Fibroblast of pulmonary artery (primary cell): ENCODE measurements at regions not wholly inside any gene's neighbourhood (a gene's known extent, or its start where the extent isn't known, plus 50 kb on each side); places are given as distances from the start of the nearest gene placed in this dataset.
"Not testable (repeated sequence)": the region's sequence is repeated elsewhere in the genome, so short reads cannot be mapped to it uniquely, and the experiment has no call there.

Experiments
- DNase-seq: peaks from one replicate; pipeline ENCODE4 v3.0.0-alpha.2; 2010; ENCODE audit warnings: low read depth
- H3K4me3 ChIP-seq: replicated peaks from 2 replicates; pipeline ENCODE4 v1.5.1; 2011; ENCODE audit warnings: low read depth, mild to moderate bottlenecking, control low read depth, low read length, moderate library complexity
- CTCF ChIP-seq: IDR thresholded peaks from 2 replicates; pipeline ENCODE4 v1.5.1; 2011; ENCODE audit warnings: mild to moderate bottlenecking, control low read depth, low read length, inconsistent platforms; ENCODE audit errors: missing control alignments

- no peak for DNase-seq
- no peak for TF ChIP-seq CTCF
- no peak overlapping the region for H3K4me3 ChIP-seq
Observed at GRCh38 chr1:218517459-218517858, 172.3 kb downstream of the TGFB2 start.

- no peak for DNase-seq
- no peak overlapping the region for H3K4me3 ChIP-seq
- no peak for TF ChIP-seq CTCF
Observed at GRCh38 chr1:218518216-218518740, 173.1 kb downstream of the TGFB2 start.

- DNase-seq, H3K4me3 ChIP-seq: not testable (repeated sequence)
Observed at GRCh38 chr1:218520646-218521045, 175.5 kb downstream of the TGFB2 start.

GRCh38 chr1:218521414-218522169 lies 176.5 kb downstream of the TGFB2 start:
- peak; percentile 34 for TF ChIP-seq CTCF
- no peak overlapping the region for H3K4me3 ChIP-seq
- DNase-seq = no peak

- H3K4me3 ChIP-seq = no peak overlapping the region
- no peak for DNase-seq
- TF ChIP-seq CTCF = no peak
Observed at GRCh38 chr1:218524526-218524925, 179.4 kb downstream of the TGFB2 start.

GRCh38 chr1:218525031-218525430 lies 179.9 kb downstream of the TGFB2 start:
- H3K4me3 ChIP-seq = no peak overlapping the region
- TF ChIP-seq CTCF = no peak
- DNase-seq = no peak

GRCh38 chr1:218525451-218526197 lies 180.5 kb downstream of the TGFB2 start:
- no peak for DNase-seq
- H3K4me3 ChIP-seq = no peak overlapping the region
- no peak for TF ChIP-seq CTCF
